ENCODE measurements at regions not wholly inside any gene's neighbourhood (a gene's known extent, or its start where the extent isn't known, plus 50 kb on each side); places are given as distances from the start of the nearest gene placed in this dataset.
A peak's percentile ranks its signal among the peaks of the same experiment; 100 is the strongest.

DNA sequence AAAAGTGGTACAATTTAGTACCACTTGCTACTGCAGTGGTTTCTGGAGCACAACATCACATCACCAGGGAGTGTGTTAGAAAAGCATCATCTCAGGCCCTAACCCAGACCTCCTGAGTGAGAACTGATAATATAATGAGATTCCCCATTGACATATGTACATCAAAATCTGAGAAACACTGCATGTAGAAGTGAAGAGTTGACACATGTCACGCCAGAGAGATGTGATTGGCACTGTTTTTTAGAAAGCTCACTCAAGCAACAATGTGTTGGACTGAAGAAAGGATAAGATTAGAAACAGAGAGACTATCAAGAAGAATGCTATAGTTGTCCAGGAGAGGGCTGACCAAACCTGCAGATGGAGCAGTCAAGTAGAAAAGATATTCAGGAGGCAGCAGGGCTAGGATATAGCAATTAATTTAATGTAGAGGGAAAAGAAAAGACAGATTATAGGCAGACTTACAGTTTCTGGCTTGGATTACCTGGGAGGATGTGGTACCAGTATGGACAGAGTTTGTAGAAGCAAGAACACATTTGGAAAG, 324.4 kb upstream of the ADAMTSL1 start:
- no peak overlapping the region for H2BK20ac ChIP-seq (ENCODE audit: low read depth, low read length, poor library complexity, severe bottlenecking)
- no peaks in the 10 kb centered on the region for H4K20me1 ChIP-seq (ENCODE audit: control insufficient read depth, insufficient read depth, insufficient read length)
- no peak overlapping the region for H4K91ac ChIP-seq (ENCODE audit: insufficient read length, low read depth, low read length)
- H3K9ac ChIP-seq (ENCODE audit: extremely low read depth, insufficient read length, low read length): no peak overlapping the region
- no peak overlapping the region for H2BK120ac ChIP-seq (ENCODE audit: low read depth, low read length, poor library complexity, severe bottlenecking)
- no peaks in the 10 kb centered on the region for H3K79me2 ChIP-seq (ENCODE audit: insufficient read depth, low read length)
- WGBS (ENCODE audit: extremely low coverage, insufficient read length, low lambda C conversion rate): no CpG with 5 or more reads among the region's 1 CpG
- TF ChIP-seq, protein P1, sequence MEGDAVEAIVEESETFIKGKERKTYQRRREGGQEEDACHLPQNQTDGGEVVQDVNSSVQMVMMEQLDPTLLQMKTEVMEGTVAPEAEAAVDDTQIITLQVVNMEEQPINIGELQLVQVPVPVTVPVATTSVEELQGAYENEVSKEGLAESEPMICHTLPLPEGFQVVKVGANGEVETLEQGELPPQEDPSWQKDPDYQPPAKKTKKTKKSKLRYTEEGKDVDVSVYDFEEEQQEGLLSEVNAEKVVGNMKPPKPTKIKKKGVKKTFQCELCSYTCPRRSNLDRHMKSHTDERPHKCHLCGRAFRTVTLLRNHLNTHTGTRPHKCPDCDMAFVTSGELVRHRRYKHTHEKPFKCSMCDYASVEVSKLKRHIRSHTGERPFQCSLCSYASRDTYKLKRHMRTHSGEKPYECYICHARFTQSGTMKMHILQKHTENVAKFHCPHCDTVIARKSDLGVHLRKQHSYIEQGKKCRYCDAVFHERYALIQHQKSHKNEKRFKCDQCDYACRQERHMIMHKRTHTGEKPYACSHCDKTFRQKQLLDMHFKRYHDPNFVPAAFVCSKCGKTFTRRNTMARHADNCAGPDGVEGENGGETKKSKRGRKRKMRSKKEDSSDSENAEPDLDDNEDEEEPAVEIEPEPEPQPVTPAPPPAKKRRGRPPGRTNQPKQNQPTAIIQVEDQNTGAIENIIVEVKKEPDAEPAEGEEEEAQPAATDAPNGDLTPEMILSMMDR (conservative IDR thresholded peaks at IDR 0.05): peak; percentile 22; the same call in 1 of the 3 replicates
- H3K4ac ChIP-seq (ENCODE audit: low read depth, low read length): no peak overlapping the region
- H3K36me3 Mint-ChIP-seq (ENCODE audit: insufficient read depth in 1 of 3, low read depth in 3 of 3): no peaks in the 10 kb centered on the region
- H3K27ac ChIP-seq (ENCODE audit: insufficient read length, low read depth, low read length): no peak overlapping the region
- no peaks in the 10 kb centered on the region for H3K9me3 ChIP-seq (ENCODE audit: control insufficient read depth, low read depth, low read length)
- no peak overlapping the region for H2BK15ac ChIP-seq (ENCODE audit: low read depth, low read length)
- H3K27me3 Mint-ChIP-seq (ENCODE audit: low read depth): no peaks in the 10 kb centered on the region
- no peaks in the 10 kb centered on the region for H3K4me1 ChIP-seq (ENCODE audit: insufficient read depth, low read length)
- H3K56ac ChIP-seq (ENCODE audit: insufficient read length, low read depth, low read length): no peak overlapping the region
- no peak overlapping the region for H2AFZ ChIP-seq (ENCODE audit: low read length)
- H3K23ac ChIP-seq (ENCODE audit: insufficient read length, low read depth, low read length): no peak overlapping the region
- H2BK12ac ChIP-seq (ENCODE audit: insufficient read length, low read depth, low read length): no peak overlapping the region
- no peak for DNase-seq
- H3K27ac Mint-ChIP-seq: no peak overlapping the region
- no peak overlapping the region for H3K14ac ChIP-seq (ENCODE audit: insufficient read depth, low read length)
- H3K4me2 ChIP-seq (ENCODE audit: insufficient read depth, insufficient read length, low read length): no peak overlapping the region
- no peak overlapping the region for H3T11ph ChIP-seq (ENCODE audit: low read length)
- no peaks in the 10 kb centered on the region for H3K27me3 ChIP-seq (ENCODE audit: insufficient read depth, low read length)
- no peak overlapping the region for H4K8ac ChIP-seq (replicated peaks; ENCODE audit: insufficient read length, low read depth, low read length)
- no peak overlapping the region for H2AK5ac ChIP-seq (ENCODE audit: insufficient read length, low read length)
- H4K5ac ChIP-seq (ENCODE audit: insufficient read length, low read depth, low read length): no peak overlapping the region
- H3K9me3 Mint-ChIP-seq: no peaks in the 10 kb centered on the region
- no peaks in the 10 kb centered on the region for H3K79me1 ChIP-seq (ENCODE audit: insufficient read depth, low read depth, low read length, poor library complexity, severe bottlenecking)
- no peak overlapping the region for H2BK5ac ChIP-seq (ENCODE audit: insufficient read length, low read length)
- no peak overlapping the region for H3K18ac ChIP-seq (ENCODE audit: insufficient read length, low read depth, low read length)
- H3K4me1 Mint-ChIP-seq: peaks cover 0 to 8% of the 10 kb centered on the region in 2 experiments; a peak in 2 of 4 replicates
- no peaks in the 10 kb centered on the region for H3K23me2 ChIP-seq (ENCODE audit: insufficient read length, low read depth, low read length, poor library complexity, severe bottlenecking)
- H3K4me3 Mint-ChIP-seq: no peak overlapping the region
